ENCODE measurements at regions not wholly inside any gene's neighbourhood (a gene's known extent, or its start where the extent isn't known, plus 50 kb on each side); places are given as distances from the start of the nearest gene placed in this dataset.

- TF ChIP-seq CTCF (optimal IDR thresholded peaks at IDR 0.05 in 1 of 3, IDR thresholded peaks at IDR 0.05 in 1 of 3, conservative IDR thresholded peaks at IDR 0.05 in 1 of 3; ENCODE audit: extremely low read depth in 1 of 3, insufficient read depth in 2 of 3, low read length in 3 of 3), result no peak
- TF ChIP-seq EZH2 (IDR thresholded peaks at IDR 0.05; ENCODE audit: low read length), result no peak
These were observed 78.7 kb upstream of the IGSF10 start for GRCh38 chr3:151539599-151539998.
